GM12878 (cell line): ENCODE measurements at regions not wholly inside any gene's neighbourhood (a gene's known extent, or its start where the extent isn't known, plus 50 kb on each side); places are given as distances from the start of the nearest gene placed in this dataset.

Source experiments
- HCFC1 ChIP-seq: fragments of 150-350 bp; IDR thresholded peaks from 2 replicates; pipeline ENCODE4 v1.6.1; 2014; ENCODE audit warnings: low read length
- HDAC2 ChIP-seq: fragments of 200-600 bp; sonication (generic); IDR thresholded peaks from 2 replicates; pipeline ENCODE4 v1.6.1; 2017
- NFYB ChIP-seq: IDR thresholded peaks from 2 replicates; pipeline ENCODE4 v1.6.1; 2011; ENCODE audit warnings: low read depth, mild to moderate bottlenecking, low read length, improper control_type of control experiment, moderate library complexity; ENCODE audit not compliant: insufficient read depth
- TF ChIP-seq, protein P1 (sequence below): fragments of 450-650 bp; IDR thresholded peaks from 2 replicates; pipeline ENCODE4 v1.6.1; 2018; ENCODE audit warnings: borderline replicate concordance, mild to moderate bottlenecking; ENCODE audit not compliant: partially characterized antibody
- TF ChIP-seq, protein P2 (sequence below): fragments of 450-650 bp; IDR thresholded peaks from 2 replicates; pipeline ENCODE4 v1.6.1; 2017; ENCODE audit warnings: mild to moderate bottlenecking

- no peak for TF ChIP-seq NFYB
- TF ChIP-seq, protein P1, sequence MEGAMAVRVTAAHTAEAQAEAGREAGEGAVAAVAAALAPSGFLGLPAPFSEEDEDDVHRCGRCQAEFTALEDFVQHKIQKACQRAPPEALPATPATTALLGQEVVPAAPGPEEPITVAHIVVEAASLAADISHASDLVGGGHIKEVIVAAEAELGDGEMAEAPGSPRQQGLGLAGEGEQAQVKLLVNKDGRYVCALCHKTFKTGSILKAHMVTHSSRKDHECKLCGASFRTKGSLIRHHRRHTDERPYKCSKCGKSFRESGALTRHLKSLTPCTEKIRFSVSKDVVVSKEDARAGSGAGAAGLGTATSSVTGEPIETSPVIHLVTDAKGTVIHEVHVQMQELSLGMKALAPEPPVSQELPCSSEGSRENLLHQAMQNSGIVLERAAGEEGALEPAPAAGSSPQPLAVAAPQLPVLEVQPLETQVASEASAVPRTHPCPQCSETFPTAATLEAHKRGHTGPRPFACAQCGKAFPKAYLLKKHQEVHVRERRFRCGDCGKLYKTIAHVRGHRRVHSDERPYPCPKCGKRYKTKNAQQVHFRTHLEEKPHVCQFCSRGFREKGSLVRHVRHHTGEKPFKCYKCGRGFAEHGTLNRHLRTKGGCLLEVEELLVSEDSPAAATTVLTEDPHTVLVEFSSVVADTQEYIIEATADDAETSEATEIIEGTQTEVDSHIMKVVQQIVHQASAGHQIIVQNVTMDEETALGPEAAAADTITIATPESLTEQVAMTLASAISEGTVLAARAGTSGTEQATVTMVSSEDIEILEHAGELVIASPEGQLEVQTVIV = no peak
- TF ChIP-seq, protein P2, sequence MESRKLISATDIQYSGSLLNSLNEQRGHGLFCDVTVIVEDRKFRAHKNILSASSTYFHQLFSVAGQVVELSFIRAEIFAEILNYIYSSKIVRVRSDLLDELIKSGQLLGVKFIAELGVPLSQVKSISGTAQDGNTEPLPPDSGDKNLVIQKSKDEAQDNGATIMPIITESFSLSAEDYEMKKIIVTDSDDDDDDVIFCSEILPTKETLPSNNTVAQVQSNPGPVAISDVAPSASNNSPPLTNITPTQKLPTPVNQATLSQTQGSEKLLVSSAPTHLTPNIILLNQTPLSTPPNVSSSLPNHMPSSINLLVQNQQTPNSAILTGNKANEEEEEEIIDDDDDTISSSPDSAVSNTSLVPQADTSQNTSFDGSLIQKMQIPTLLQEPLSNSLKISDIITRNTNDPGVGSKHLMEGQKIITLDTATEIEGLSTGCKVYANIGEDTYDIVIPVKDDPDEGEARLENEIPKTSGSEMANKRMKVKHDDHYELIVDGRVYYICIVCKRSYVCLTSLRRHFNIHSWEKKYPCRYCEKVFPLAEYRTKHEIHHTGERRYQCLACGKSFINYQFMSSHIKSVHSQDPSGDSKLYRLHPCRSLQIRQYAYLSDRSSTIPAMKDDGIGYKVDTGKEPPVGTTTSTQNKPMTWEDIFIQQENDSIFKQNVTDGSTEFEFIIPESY = no peak
- no peak for TF ChIP-seq HDAC2
- TF ChIP-seq HCFC1 = no peak
Measured at GRCh38 chr11:122524898-122525297, 130.6 kb upstream of the UBASH3B start.
